DMS53 treated with DMSO at 0.1 percent for 48 hours (cell line): ENCODE measurements at regions not wholly inside any gene's neighbourhood (a gene's known extent, or its start where the extent isn't known, plus 50 kb on each side); places are given as distances from the start of the nearest gene placed in this dataset.
"Not testable (repeated sequence)": the region's sequence is repeated elsewhere in the genome, so short reads cannot be mapped to it uniquely, and the experiment has no call there.

ENCODE experiments used
- DNase-seq: peaks from one replicate; lab custom pipeline; 2025; ENCODE audit not compliant: unreplicated experiment; lab: John Stamatoyannopoulos, UW

- no peak for DNase-seq
Observed at GRCh38 chr2:75327334-75327733, 128.0 kb upstream of the TACR1 start.

- no peak for DNase-seq
Observed at GRCh38 chr2:75326645-75327044, 127.3 kb upstream of the TACR1 start.

- DNase-seq, result no peak
Observed at GRCh38 chr2:75325594-75325993, 126.3 kb upstream of the TACR1 start.

GRCh38 chr2:75324861-75325284, 125.6 kb upstream of the TACR1 start:
- DNase-seq, result no peak

GRCh38 chr2:75324141-75324540, 124.8 kb upstream of the TACR1 start:
- DNase-seq, result no peak

- DNase-seq, result no peak
Observed at GRCh38 chr2:75321599-75321922, 122.2 kb upstream of the TACR1 start.

- no peak for DNase-seq
Observed at GRCh38 chr2:75320898-75321598, 121.7 kb upstream of the TACR1 start.

- no peak for DNase-seq
Observed at GRCh38 chr2:75319951-75320350, 120.6 kb upstream of the TACR1 start.

GRCh38 chr2:75317802-75318201, 118.5 kb upstream of the TACR1 start:
- DNase-seq, result no peak

- DNase-seq, result no peak
Observed at GRCh38 chr2:75317316-75317715, 118.0 kb upstream of the TACR1 start.

- no peak for DNase-seq
Observed at GRCh38 chr2:75315436-75315835, 116.1 kb upstream of the TACR1 start.

GRCh38 chr2:75311993-75312392, 112.7 kb upstream of the TACR1 start:
- DNase-seq, result no peak

GRCh38 chr2:75311521-75311920, 112.2 kb upstream of the TACR1 start:
- DNase-seq, result no peak

GRCh38 chr2:75310876-75311275, 111.6 kb upstream of the TACR1 start:
- DNase-seq, result no peak

- DNase-seq, result no peak
Observed at GRCh38 chr2:75309596-75310463, 110.5 kb upstream of the TACR1 start.

- DNase-seq, result no peak
Observed at GRCh38 chr2:75303227-75303626, 103.9 kb upstream of the TACR1 start.

GRCh38 chr2:75294362-75294761, 95.0 kb upstream of the TACR1 start:
- DNase-seq, result no peak

- DNase-seq, result no peak
Observed at GRCh38 chr2:75292826-75293225, 93.5 kb upstream of the TACR1 start.

GRCh38 chr2:75290600-75291150, 91.4 kb upstream of the TACR1 start:
- DNase-seq, result no peak

- no peak for DNase-seq
Observed at GRCh38 chr2:75289771-75290170, 90.5 kb upstream of the TACR1 start.

- DNase-seq, result not testable (repeated sequence)
Observed at GRCh38 chr2:75289178-75289577, 89.9 kb upstream of the TACR1 start.

- no peak for DNase-seq
Observed at GRCh38 chr2:75288760-75289159, 89.4 kb upstream of the TACR1 start.
